ENCODE measurements at regions not wholly inside any gene's neighbourhood (a gene's known extent, or its start where the extent isn't known, plus 50 kb on each side); places are given as distances from the start of the nearest gene placed in this dataset.

DNA sequence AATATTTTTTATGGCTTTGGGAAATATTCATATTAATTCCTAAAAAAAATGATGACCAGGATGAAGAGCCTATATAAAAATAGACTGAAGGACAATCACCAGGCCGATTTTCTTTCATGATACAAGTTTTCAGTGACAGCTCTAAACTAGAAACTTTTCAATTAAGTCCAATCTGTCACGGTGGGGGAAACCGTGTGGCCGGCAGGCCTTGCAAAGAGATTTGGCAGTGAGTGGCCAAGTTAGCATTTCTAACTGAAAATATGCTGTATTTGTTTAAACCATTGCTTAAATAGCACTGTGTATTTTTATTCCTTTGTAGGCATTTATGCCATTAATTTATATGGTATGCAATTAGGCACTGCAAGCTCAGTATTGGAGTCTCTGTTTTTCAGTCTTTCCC, 294.5 kb upstream of the NRIP1 start:
- TF ChIP-seq ZFP41 (tag by site-specific recombination; IDR thresholded peaks at IDR 0.05; ENCODE audit: borderline replicate concordance) (no peak), ZFP37 (tag by site-specific recombination; IDR thresholded peaks at IDR 0.05) (no peak), ZNF19 (tag by site-specific recombination; IDR thresholded peaks at IDR 0.05; ENCODE audit: low read depth) (no peak)
- TF ChIP-seq, protein P1, sequence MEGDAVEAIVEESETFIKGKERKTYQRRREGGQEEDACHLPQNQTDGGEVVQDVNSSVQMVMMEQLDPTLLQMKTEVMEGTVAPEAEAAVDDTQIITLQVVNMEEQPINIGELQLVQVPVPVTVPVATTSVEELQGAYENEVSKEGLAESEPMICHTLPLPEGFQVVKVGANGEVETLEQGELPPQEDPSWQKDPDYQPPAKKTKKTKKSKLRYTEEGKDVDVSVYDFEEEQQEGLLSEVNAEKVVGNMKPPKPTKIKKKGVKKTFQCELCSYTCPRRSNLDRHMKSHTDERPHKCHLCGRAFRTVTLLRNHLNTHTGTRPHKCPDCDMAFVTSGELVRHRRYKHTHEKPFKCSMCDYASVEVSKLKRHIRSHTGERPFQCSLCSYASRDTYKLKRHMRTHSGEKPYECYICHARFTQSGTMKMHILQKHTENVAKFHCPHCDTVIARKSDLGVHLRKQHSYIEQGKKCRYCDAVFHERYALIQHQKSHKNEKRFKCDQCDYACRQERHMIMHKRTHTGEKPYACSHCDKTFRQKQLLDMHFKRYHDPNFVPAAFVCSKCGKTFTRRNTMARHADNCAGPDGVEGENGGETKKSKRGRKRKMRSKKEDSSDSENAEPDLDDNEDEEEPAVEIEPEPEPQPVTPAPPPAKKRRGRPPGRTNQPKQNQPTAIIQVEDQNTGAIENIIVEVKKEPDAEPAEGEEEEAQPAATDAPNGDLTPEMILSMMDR (tag by site-specific recombination; IDR thresholded peaks at IDR 0.05), result no peak
- TF ChIP-seq, protein P2, sequence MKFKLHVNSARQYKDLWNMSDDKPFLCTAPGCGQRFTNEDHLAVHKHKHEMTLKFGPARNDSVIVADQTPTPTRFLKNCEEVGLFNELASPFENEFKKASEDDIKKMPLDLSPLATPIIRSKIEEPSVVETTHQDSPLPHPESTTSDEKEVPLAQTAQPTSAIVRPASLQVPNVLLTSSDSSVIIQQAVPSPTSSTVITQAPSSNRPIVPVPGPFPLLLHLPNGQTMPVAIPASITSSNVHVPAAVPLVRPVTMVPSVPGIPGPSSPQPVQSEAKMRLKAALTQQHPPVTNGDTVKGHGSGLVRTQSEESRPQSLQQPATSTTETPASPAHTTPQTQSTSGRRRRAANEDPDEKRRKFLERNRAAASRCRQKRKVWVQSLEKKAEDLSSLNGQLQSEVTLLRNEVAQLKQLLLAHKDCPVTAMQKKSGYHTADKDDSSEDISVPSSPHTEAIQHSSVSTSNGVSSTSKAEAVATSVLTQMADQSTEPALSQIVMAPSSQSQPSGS (tag by site-specific recombination; IDR thresholded peaks at IDR 0.05; ENCODE audit: low read depth), result no peak

Data from HEK293 (cell line).